Uterus (tissue), 3 donors: ENCODE measurements at regions not wholly inside any gene's neighbourhood (a gene's known extent, or its start where the extent isn't known, plus 50 kb on each side); places are given as distances from the start of the nearest gene placed in this dataset.

ENCODE experiments used
- DNase-seq, 2 donors: peaks; one replicate each; pipeline ENCODE4 v3.0.0-alpha.2; 2019 to 2020
- H3K27ac ChIP-seq, 2 donors: fragments of 200-600 bp; sonication (generic); 1 replicate in 1 of 2; 2 replicates in 1 of 2; pipeline ENCODE4 v1.5.1; 2016 to 2018
- H3K27me3 ChIP-seq, 2 donors: fragments of 200-600 bp; sonication (generic); one replicate each; pipeline ENCODE4 v1.5.1; 2018 to 2019; ENCODE audit warnings: control low read depth in 1 of 2
- H3K36me3 ChIP-seq, 2 donors: fragments of 200-600 bp; sonication (generic); one replicate each; pipeline ENCODE4 v1.5.1; 2019; ENCODE audit warnings: control low read depth in 1 of 2
- H3K4me1 ChIP-seq, 2 donors: fragments of 200-600 bp; sonication (generic); one replicate each; pipeline ENCODE4 v1.5.1; 2018 to 2019; ENCODE audit warnings: control low read depth in 1 of 2
- H3K4me3 ChIP-seq, 2 donors: fragments of 200-600 bp; sonication (generic); 1 replicate in 1 of 2; 2 replicates in 1 of 2; pipeline ENCODE4 v1.5.1; 2018 to 2019; ENCODE audit warnings: mild to moderate bottlenecking in 1 of 2
- H3K9me3 ChIP-seq, 2 donors: fragments of 200-600 bp; sonication (generic); one replicate each; pipeline ENCODE4 v1.5.1; 2019; ENCODE audit warnings: control low read depth in 1 of 2
- POLR2A ChIP-seq, 2 donors: fragments of 450-650 bp; IDR thresholded peaks; one replicate each; pipeline ENCODE4 v1.6.1; 2016; ENCODE audit warnings: antibody characterized with exemption in 2 of 2, mild to moderate bottlenecking in 1 of 2, moderate library complexity in 1 of 2
- intact Hi-C: fragments of 100-400 bp; cut with DNase I; formaldehyde crosslinking; loops from one replicate; pipeline ENCODE4 v1.15.1; 2023; ENCODE audit warnings: low total_unique reads
- TF ChIP-seq, protein P1 (sequence below), 4 experiments: fragments of 200-600 bp in 2 of 4; fragments of 450-650 bp in 2 of 4; sonication (generic) in 2 of 4; IDR thresholded peaks; one replicate each; pipeline ENCODE4 v1.5.1; 2016 to 2019; ENCODE audit warnings: antibody characterized with exemption in 4 of 4, mild to moderate bottlenecking in 2 of 4, moderate library complexity in 1 of 4
- donor health status: DM: yes; HTN: yes; CAD: no.

DNA sequence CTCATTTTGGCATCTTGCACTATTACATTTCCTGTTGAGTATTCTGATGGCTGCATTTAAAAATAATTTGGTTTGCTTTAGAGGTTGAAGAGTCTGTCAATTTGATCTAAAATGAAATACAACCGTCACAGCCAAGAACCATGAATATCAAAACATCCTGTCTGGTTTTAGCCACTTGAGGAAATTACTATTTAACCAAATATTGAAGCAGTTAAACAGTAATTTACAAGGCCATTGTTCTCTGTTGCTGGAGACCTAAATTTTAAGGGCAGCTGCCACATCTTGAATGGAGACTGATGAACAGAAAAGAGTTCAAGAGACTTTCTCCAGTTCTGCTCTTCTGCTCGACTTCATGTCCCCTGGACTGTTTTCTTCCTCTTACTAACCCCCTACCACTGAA, 549.4 kb downstream of the LRRC70 start:
- no peak for DNase-seq
- intact Hi-C loops = no loop called here
- no peak overlapping the region for H3K4me3 ChIP-seq
- TF ChIP-seq, protein P1, sequence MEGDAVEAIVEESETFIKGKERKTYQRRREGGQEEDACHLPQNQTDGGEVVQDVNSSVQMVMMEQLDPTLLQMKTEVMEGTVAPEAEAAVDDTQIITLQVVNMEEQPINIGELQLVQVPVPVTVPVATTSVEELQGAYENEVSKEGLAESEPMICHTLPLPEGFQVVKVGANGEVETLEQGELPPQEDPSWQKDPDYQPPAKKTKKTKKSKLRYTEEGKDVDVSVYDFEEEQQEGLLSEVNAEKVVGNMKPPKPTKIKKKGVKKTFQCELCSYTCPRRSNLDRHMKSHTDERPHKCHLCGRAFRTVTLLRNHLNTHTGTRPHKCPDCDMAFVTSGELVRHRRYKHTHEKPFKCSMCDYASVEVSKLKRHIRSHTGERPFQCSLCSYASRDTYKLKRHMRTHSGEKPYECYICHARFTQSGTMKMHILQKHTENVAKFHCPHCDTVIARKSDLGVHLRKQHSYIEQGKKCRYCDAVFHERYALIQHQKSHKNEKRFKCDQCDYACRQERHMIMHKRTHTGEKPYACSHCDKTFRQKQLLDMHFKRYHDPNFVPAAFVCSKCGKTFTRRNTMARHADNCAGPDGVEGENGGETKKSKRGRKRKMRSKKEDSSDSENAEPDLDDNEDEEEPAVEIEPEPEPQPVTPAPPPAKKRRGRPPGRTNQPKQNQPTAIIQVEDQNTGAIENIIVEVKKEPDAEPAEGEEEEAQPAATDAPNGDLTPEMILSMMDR (IDR thresholded peaks at IDR 0.05) = no peak
- H3K36me3 ChIP-seq = no peaks in the 10 kb centered on the region
- no peaks in the 10 kb centered on the region for H3K4me1 ChIP-seq
- no peak overlapping the region for H3K27ac ChIP-seq
- no peaks in the 10 kb centered on the region for H3K27me3 ChIP-seq
- peaks cover 0 to 3% of the 10 kb centered on the region in 2 donors for H3K9me3 ChIP-seq

DNA sequence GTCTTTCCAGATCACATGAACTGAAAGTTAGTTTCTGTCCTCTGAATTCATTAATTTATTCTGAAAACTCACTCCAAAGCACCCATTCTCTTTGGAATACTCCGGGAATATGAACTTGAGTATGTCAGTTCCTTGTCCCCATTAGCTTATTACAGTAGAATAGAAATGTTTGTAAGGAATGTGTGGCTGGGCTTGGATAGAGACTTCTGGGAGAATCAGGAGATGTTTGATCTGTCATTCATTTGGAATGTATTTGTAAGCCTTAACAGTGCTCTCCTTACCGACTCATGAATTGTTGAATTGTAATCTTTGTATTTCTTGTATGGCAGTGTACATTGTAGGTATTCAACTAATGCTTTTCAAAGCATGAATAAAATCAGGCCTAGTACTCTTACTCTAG, 548.4 kb downstream of the LRRC70 start:
- Histone ChIP-seq H3K9me3 (peaks cover 0 to 3% of the 10 kb centered on the region in 2 donors), H3K4me3 (no peak overlapping the region), H3K4me1 (no peaks in the 10 kb centered on the region), H3K27ac (no peak overlapping the region), H3K36me3 (no peaks in the 10 kb centered on the region), H3K27me3 (no peaks in the 10 kb centered on the region)
- TF ChIP-seq, protein P1 (IDR thresholded peaks at IDR 0.05) = no peak
- TF ChIP-seq POLR2A (IDR thresholded peaks at IDR 0.05) = no peak
- intact Hi-C loops = no loop called here
- DNase-seq = no peak

DNA sequence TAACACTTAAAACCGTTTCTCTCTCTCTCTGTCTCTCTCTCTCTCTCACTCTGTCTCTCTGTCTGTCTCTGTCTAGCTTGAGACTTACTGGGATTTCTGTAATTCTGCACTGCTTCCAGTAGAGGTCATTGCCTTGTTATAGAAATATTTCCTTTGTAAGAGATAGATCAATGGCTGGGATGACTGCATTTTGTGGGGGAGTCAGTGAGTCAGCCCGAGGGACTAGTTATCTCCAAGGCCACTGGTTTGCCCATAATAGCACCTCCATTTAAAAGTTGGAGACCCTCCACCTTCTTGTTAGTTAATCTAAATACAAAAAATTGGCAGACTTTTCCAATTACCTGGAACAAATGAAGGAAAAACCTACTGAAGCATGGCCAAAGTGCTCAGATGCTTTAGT, 547.2 kb downstream of the LRRC70 start:
- H3K27ac ChIP-seq = no peak overlapping the region
- TF ChIP-seq, protein P1 (IDR thresholded peaks at IDR 0.05) = no peak
- no peak for TF ChIP-seq POLR2A (IDR thresholded peaks at IDR 0.05)
- no peak overlapping the region for H3K4me3 ChIP-seq
- no peaks in the 10 kb centered on the region for H3K27me3 ChIP-seq
- DNase-seq = no peak
- peaks cover 0 to 3% of the 10 kb centered on the region in 2 donors for H3K9me3 ChIP-seq
- no peaks in the 10 kb centered on the region for H3K4me1 ChIP-seq
- intact Hi-C loops = no loop called here
- H3K36me3 ChIP-seq = no peaks in the 10 kb centered on the region

DNA sequence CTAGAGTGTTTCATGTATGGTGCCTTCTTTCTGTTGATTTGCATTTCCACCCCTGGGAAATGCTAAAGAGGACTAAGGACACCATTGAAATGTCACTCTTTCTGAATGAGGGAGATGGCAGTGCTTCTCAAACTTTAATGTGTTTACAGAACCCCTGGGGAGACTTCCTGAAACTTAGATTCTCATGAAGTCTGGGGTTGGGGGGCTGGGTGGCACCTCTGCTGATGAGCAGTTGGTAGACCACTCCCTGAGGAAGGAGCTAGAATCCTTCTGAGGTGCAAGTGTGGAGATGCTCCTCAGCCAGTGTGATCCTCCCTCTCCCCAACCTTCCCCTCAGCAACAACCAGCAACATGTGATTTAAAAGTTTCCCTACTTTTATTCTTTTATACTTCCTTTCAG, 546.8 kb downstream of the LRRC70 start:
- TF ChIP-seq POLR2A (IDR thresholded peaks at IDR 0.05) = no peak
- TF ChIP-seq, protein P1 (IDR thresholded peaks at IDR 0.05) = no peak

DNA sequence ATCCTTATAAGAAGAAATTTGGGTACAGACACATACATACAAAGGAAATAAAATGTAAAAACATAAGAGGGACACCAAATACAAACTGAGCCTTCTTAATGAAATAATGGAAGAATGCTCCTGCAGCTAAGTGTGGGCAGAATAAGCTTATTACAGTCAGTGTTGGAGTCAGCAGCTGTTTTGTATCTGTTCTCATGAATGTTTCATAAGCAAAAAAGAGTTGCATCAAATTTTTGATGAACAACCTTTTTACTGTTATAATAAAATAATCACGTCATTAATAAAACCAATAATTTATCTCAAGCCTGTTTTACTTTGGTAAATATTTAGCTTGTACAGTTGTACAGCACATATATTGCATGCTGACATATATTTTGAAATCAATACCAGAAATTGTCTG, 545.6 kb downstream of the LRRC70 start:
- TF ChIP-seq, protein P1 (IDR thresholded peaks at IDR 0.05) = no peak
- no peak for TF ChIP-seq POLR2A (IDR thresholded peaks at IDR 0.05)
- Histone ChIP-seq H3K27ac (no peak overlapping the region), H3K9me3 (peaks cover 0 to 3% of the 10 kb centered on the region in 2 donors), H3K4me3 (no peak overlapping the region), H3K27me3 (no peaks in the 10 kb centered on the region), H3K4me1 (no peaks in the 10 kb centered on the region), H3K36me3 (no peaks in the 10 kb centered on the region)
- DNase-seq = no peak
- intact Hi-C loops = no loop called here

More for the DNA sequence above, 546.8 kb downstream of the LRRC70 start:
- Histone ChIP-seq H3K36me3 (no peaks in the 10 kb centered on the region), H3K27me3 (no peaks in the 10 kb centered on the region), H3K4me3 (no peak overlapping the region), H3K4me1 (no peaks in the 10 kb centered on the region), H3K9me3 (peaks cover 0 to 3% of the 10 kb centered on the region in 2 donors), H3K27ac (no peak overlapping the region)
- no peak for DNase-seq
- intact Hi-C loops = no loop called here
